ENCODE measurements at regions not wholly inside any gene's neighbourhood (a gene's known extent, or its start where the extent isn't known, plus 50 kb on each side); places are given as distances from the start of the nearest gene placed in this dataset.

DNA sequence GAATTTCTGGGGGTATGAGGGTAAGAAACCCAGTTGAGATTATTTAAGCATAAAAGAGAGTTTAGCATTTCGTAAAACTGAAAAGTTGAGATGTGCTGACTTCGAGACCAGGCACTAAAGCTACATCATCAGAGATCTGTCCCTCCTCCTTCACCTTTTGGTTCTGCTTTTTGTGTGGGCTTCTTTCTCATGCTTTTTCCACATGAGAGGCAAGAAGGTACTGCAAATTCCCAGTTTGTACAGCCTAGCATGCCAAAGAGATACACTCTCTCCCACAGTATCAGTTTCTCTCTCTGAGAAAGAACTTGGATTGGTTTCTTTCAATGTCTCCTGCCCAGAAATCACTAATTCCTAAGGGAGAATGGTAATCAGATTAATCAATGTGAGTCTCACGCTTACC, 584.7 kb downstream of the SEMA5A start:
- no peak for DNase-seq (ENCODE audit: low read depth in 1 of 2, low spot score in 1 of 2)
- no peak for TF ChIP-seq JUND (IDR thresholded peaks at IDR 0.05; ENCODE audit: low read depth)
- in situ Hi-C loops (cut with HindIII; ENCODE audit: low pct_unique_long_range_greater_than_20kb, low sequenced_read_pairs), result no loop called here

- in situ Hi-C loops (cut with HindIII; ENCODE audit: low pct_unique_long_range_greater_than_20kb, low sequenced_read_pairs), result no loop called here
- no peak for DNase-seq (ENCODE audit: low read depth in 1 of 2, low spot score in 1 of 2)
- no peak for TF ChIP-seq JUND (IDR thresholded peaks at IDR 0.05; ENCODE audit: low read depth)
Measured at GRCh38 chr5:8961956-8962355, 583.9 kb downstream of the SEMA5A start.

GRCh38 chr5:8981016-8981415, 564.9 kb downstream of the SEMA5A start:
- in situ Hi-C loops (cut with HindIII; ENCODE audit: low pct_unique_long_range_greater_than_20kb, low sequenced_read_pairs), result no loop called here
- no peak for TF ChIP-seq JUND (IDR thresholded peaks at IDR 0.05; ENCODE audit: low read depth)
- DNase-seq (ENCODE audit: low read depth in 1 of 2, low spot score in 1 of 2), result no peak

GRCh38 chr5:8981496-8981895, 564.4 kb downstream of the SEMA5A start:
- in situ Hi-C loops (cut with HindIII; ENCODE audit: low pct_unique_long_range_greater_than_20kb, low sequenced_read_pairs), result no loop called here
- DNase-seq (ENCODE audit: low read depth in 1 of 2, low spot score in 1 of 2), result no peak
- no peak for TF ChIP-seq JUND (IDR thresholded peaks at IDR 0.05; ENCODE audit: low read depth)

DNA sequence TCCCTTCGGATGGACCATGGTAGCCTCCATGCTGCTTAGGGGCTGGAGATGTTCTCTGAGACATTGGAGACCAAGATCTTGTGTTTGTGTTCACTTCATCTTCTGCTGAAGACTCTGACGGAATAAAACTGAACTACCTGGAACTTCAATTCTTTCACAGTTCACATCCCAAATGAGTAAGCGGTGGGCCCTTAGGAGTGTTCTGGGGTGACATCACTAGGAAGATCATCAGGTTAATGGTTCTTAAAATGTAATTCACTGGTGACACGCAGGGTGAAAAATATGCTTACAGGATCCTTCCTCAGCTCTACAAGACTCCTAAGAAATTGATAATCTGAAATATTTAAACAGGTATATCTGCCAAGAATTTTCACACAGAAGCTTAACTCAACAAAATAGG, 561.5 kb downstream of the SEMA5A start:
- no peak for TF ChIP-seq JUND (IDR thresholded peaks at IDR 0.05; ENCODE audit: low read depth)
- in situ Hi-C loops (cut with HindIII; ENCODE audit: low pct_unique_long_range_greater_than_20kb, low sequenced_read_pairs), result no loop called here
- no peak for DNase-seq (ENCODE audit: low read depth in 1 of 2, low spot score in 1 of 2)
